GM12873 (cell line): ENCODE measurements at regions not wholly inside any gene's neighbourhood (a gene's known extent, or its start where the extent isn't known, plus 50 kb on each side); places are given as distances from the start of the nearest gene placed in this dataset.

Experiments used
- CTCF ChIP-seq: IDR thresholded peaks from 2 replicates; pipeline ENCODE4 v1.5.1; 2012; ENCODE audit warnings: low read depth, mild to moderate bottlenecking, moderate library complexity, low read length, control low read depth; ENCODE audit not compliant: insufficient read depth; ENCODE audit errors: missing control alignments

- no peak for TF ChIP-seq CTCF
Observed at GRCh38 chr4:60721685-60722084, 478.4 kb upstream of the ADGRL3 start.

GRCh38 chr4:60723796-60724195, 476.3 kb upstream of the ADGRL3 start:
- TF ChIP-seq CTCF, result no peak

- no peak for TF ChIP-seq CTCF
Observed at GRCh38 chr4:60724623-60725022, 475.5 kb upstream of the ADGRL3 start.

- TF ChIP-seq CTCF, result no peak
Observed at GRCh38 chr4:60726779-60727178, 473.3 kb upstream of the ADGRL3 start.

- TF ChIP-seq CTCF, result no peak
Observed at GRCh38 chr4:60729194-60729593, 470.9 kb upstream of the ADGRL3 start.

- TF ChIP-seq CTCF, result no peak
Observed at GRCh38 chr4:60737858-60738257, 462.3 kb upstream of the ADGRL3 start.

- no peak for TF ChIP-seq CTCF
Observed at GRCh38 chr4:60743654-60744053, 456.5 kb upstream of the ADGRL3 start.
